ENCODE measurements at regions not wholly inside any gene's neighbourhood (a gene's known extent, or its start where the extent isn't known, plus 50 kb on each side); places are given as distances from the start of the nearest gene placed in this dataset.

GRCh38 chrX:114450911-114451310, 133.0 kb upstream of the HTR2C start:
- TF ChIP-seq, protein P1, sequence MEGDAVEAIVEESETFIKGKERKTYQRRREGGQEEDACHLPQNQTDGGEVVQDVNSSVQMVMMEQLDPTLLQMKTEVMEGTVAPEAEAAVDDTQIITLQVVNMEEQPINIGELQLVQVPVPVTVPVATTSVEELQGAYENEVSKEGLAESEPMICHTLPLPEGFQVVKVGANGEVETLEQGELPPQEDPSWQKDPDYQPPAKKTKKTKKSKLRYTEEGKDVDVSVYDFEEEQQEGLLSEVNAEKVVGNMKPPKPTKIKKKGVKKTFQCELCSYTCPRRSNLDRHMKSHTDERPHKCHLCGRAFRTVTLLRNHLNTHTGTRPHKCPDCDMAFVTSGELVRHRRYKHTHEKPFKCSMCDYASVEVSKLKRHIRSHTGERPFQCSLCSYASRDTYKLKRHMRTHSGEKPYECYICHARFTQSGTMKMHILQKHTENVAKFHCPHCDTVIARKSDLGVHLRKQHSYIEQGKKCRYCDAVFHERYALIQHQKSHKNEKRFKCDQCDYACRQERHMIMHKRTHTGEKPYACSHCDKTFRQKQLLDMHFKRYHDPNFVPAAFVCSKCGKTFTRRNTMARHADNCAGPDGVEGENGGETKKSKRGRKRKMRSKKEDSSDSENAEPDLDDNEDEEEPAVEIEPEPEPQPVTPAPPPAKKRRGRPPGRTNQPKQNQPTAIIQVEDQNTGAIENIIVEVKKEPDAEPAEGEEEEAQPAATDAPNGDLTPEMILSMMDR (IDR thresholded peaks at IDR 0.05; ENCODE audit: low read depth, low read length), result no peak
- no peak for TF ChIP-seq EZH2phosphoT487 (IDR thresholded peaks at IDR 0.05; ENCODE audit: low read depth)

Measured in OCI-LY3 (cell line).